SK-N-SH treated with all-trans-retinoic acid at 6 μM for 48 hours (cell line): ENCODE measurements at regions not wholly inside any gene's neighbourhood (a gene's known extent, or its start where the extent isn't known, plus 50 kb on each side); places are given as distances from the start of the nearest gene placed in this dataset.

ENCODE experiments used
- ATAC-seq: fragments of 200-7000 bp; cut with Tn5 transposase; 3 replicates; pipeline ENCODE4 v1.9.1; 2020; ENCODE audit warnings: mild to moderate bottlenecking, moderate library complexity
- ARNTL ChIP-seq: fragments of 450-650 bp; formaldehyde crosslinking; IDR thresholded peaks from 2 replicates; pipeline ENCODE4 v1.5.0; 2020; ENCODE audit warnings: low read depth, mild to moderate bottlenecking, moderate library complexity, borderline replicate concordance
- BACH2 ChIP-seq: fragments of 250-450 bp; sonication (Bioruptor Pico); IDR thresholded peaks from 2 replicates; pipeline ENCODE4 v1.9.0; 2021; ENCODE audit warnings: mild to moderate bottlenecking, borderline replicate concordance
- CSDC2 ChIP-seq: fragments of 250-450 bp; sonication (Bioruptor Pico); IDR thresholded peaks from 2 replicates; pipeline ENCODE4 v1.5.0; 2020; ENCODE audit warnings: mild to moderate bottlenecking, moderate library complexity
- GLIS3 ChIP-seq: fragments of 250-450 bp; sonication (Bioruptor Pico); IDR thresholded peaks from 2 replicates; pipeline ENCODE4 v1.5.0; 2020; ENCODE audit warnings: mild to moderate bottlenecking, moderate library complexity
- ISL1 ChIP-seq: fragments of 250-450 bp; sonication (Bioruptor Pico); IDR thresholded peaks from 2 replicates; pipeline ENCODE4 v2.1.2; 2022; ENCODE audit warnings: mild to moderate bottlenecking, moderate library complexity
- OSR1 ChIP-seq: fragments of 250-450 bp; sonication (Bioruptor Pico); IDR thresholded peaks from 2 replicates; pipeline ENCODE4 v1.8.0; 2022; ENCODE audit warnings: moderate library complexity, mild to moderate bottlenecking, inconsistent platforms
- PPARA ChIP-seq: fragments of 250-450 bp; sonication (Bioruptor Pico); IDR thresholded peaks from 2 replicates; pipeline ENCODE4 v1.5.0; 2020; ENCODE audit warnings: mild to moderate bottlenecking, borderline replicate concordance
- SNAI2 ChIP-seq: fragments of 250-450 bp; sonication (Bioruptor Pico); IDR thresholded peaks from 2 replicates; pipeline ENCODE4 v1.5.0; 2020; ENCODE audit warnings: mild to moderate bottlenecking, moderate library complexity
- TCF4 ChIP-seq: fragments of 250-450 bp; sonication (Bioruptor Pico); IDR thresholded peaks from 2 replicates; pipeline ENCODE4 v1.8.0; 2021; ENCODE audit warnings: mild to moderate bottlenecking, moderate library complexity, borderline replicate concordance
- TOX ChIP-seq: fragments of 250-450 bp; sonication (Bioruptor Pico); IDR thresholded peaks from 2 replicates; pipeline ENCODE4 v1.8.0; 2021; ENCODE audit warnings: mild to moderate bottlenecking, moderate library complexity, borderline replicate concordance
- ZC3H10 ChIP-seq: fragments of 250-450 bp; sonication (Bioruptor Pico); IDR thresholded peaks from 2 replicates; pipeline ENCODE4 v1.5.1; 2021; ENCODE audit warnings: mild to moderate bottlenecking, moderate library complexity
- ZFP3 ChIP-seq: fragments of 250-450 bp; sonication (Bioruptor Pico); IDR thresholded peaks from 2 replicates; pipeline ENCODE4 v1.5.0; 2020; ENCODE audit warnings: mild to moderate bottlenecking, moderate library complexity
- ZFP30 ChIP-seq: fragments of 450-650 bp; formaldehyde crosslinking; IDR thresholded peaks from 2 replicates; pipeline ENCODE4 v1.5.0; 2022; ENCODE audit warnings: mild to moderate bottlenecking, moderate library complexity
- ZNF565 ChIP-seq: fragments of 450-650 bp; formaldehyde crosslinking; conservative IDR thresholded peaks from 2 replicates; pipeline ENCODE4 v1.5.0; 2020; ENCODE audit warnings: low read depth, mild to moderate bottlenecking, moderate library complexity
- ZNF70 ChIP-seq: fragments of 450-650 bp; formaldehyde crosslinking; IDR thresholded peaks from 2 replicates; pipeline ENCODE4 v1.5.0; 2020; ENCODE audit warnings: mild to moderate bottlenecking, moderate library complexity
- ZNF8 ChIP-seq: fragments of 450-650 bp; formaldehyde crosslinking; IDR thresholded peaks from 2 replicates; pipeline ENCODE4 v1.5.0; 2020; ENCODE audit warnings: mild to moderate bottlenecking, moderate library complexity
- TF ChIP-seq, protein P1 (sequence below): fragments of 250-450 bp; sonication (Bioruptor Pico); IDR thresholded peaks from 2 replicates; pipeline ENCODE4 v1.8.0; 2020; ENCODE audit warnings: mild to moderate bottlenecking, moderate library complexity, borderline replicate concordance
- TF ChIP-seq, protein P2 (sequence below): fragments of 250-450 bp; sonication (Bioruptor Pico); IDR thresholded peaks from 2 replicates; pipeline ENCODE4 v1.5.1; 2021; ENCODE audit warnings: mild to moderate bottlenecking, moderate library complexity
- TF ChIP-seq, protein P3 (sequence below): fragments of 250-450 bp; sonication (Bioruptor Pico); IDR thresholded peaks from 2 replicates; pipeline ENCODE4 v1.5.1; 2020; ENCODE audit warnings: low read depth, mild to moderate bottlenecking, moderate library complexity
- TF ChIP-seq, protein P4 (sequence below): fragments of 250-450 bp; sonication (Bioruptor Pico); IDR thresholded peaks from 2 replicates; pipeline ENCODE4 v1.5.0; 2020; ENCODE audit warnings: mild to moderate bottlenecking, moderate library complexity
- TF ChIP-seq, protein P5 (sequence below): fragments of 250-450 bp; sonication (Bioruptor Pico); IDR thresholded peaks from 2 replicates; pipeline ENCODE4 v1.8.0; 2021; ENCODE audit warnings: low read depth, mild to moderate bottlenecking, moderate library complexity, borderline replicate concordance

DNA sequence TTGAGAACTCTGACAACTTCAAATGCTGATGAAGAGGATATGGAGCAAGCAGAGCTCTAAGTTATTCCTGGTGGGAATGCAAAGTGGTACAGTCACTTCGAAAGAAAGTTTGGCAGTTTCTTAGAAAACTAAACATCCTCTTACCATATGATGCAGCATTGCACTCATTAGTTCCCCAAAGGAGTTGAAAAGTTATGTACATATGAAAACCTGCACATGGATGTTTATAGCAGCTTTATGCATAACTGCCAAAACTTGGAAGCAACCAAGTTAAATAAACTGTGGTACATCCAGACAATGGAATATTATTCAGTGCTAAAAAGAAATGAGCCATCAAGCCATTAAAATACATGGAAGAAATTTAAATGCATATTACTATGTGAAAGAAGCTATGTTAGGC, 779.3 kb upstream of the COBL start:
- ATAC-seq, result no peak
- TF ChIP-seq BACH2 (CRISPR knock-in tag), result no peak
- TF ChIP-seq ZFP3 (CRISPR knock-in tag), result no peak
- TF ChIP-seq OSR1 (CRISPR knock-in tag), result no peak
- TF ChIP-seq SNAI2, result no peak
- TF ChIP-seq, protein P1, sequence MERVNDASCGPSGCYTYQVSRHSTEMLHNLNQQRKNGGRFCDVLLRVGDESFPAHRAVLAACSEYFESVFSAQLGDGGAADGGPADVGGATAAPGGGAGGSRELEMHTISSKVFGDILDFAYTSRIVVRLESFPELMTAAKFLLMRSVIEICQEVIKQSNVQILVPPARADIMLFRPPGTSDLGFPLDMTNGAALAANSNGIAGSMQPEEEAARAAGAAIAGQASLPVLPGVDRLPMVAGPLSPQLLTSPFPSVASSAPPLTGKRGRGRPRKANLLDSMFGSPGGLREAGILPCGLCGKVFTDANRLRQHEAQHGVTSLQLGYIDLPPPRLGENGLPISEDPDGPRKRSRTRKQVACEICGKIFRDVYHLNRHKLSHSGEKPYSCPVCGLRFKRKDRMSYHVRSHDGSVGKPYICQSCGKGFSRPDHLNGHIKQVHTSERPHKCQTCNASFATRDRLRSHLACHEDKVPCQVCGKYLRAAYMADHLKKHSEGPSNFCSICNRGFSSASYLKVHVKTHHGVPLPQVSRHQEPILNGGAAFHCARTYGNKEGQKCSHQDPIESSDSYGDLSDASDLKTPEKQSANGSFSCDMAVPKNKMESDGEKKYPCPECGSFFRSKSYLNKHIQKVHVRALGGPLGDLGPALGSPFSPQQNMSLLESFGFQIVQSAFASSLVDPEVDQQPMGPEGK (CRISPR knock-in tag), result no peak
- TF ChIP-seq, protein P2, sequence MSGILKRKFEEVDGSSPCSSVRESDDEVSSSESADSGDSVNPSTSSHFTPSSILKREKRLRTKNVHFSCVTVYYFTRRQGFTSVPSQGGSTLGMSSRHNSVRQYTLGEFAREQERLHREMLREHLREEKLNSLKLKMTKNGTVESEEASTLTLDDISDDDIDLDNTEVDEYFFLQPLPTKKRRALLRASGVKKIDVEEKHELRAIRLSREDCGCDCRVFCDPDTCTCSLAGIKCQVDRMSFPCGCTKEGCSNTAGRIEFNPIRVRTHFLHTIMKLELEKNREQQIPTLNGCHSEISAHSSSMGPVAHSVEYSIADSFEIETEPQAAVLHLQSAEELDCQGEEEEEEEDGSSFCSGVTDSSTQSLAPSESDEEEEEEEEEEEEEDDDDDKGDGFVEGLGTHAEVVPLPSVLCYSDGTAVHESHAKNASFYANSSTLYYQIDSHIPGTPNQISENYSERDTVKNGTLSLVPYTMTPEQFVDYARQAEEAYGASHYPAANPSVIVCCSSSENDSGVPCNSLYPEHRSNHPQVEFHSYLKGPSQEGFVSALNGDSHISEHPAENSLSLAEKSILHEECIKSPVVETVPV (CRISPR knock-in tag), result no peak
- no peak for TF ChIP-seq ISL1 (CRISPR knock-in tag)
- no peak for TF ChIP-seq ZNF8 (CRISPR knock-in tag)
- no peak for TF ChIP-seq TCF4
- no peak for TF ChIP-seq ZFP30
- no peak for TF ChIP-seq TOX
- no peak for TF ChIP-seq ZC3H10 (CRISPR knock-in tag)
- TF ChIP-seq, protein P3, sequence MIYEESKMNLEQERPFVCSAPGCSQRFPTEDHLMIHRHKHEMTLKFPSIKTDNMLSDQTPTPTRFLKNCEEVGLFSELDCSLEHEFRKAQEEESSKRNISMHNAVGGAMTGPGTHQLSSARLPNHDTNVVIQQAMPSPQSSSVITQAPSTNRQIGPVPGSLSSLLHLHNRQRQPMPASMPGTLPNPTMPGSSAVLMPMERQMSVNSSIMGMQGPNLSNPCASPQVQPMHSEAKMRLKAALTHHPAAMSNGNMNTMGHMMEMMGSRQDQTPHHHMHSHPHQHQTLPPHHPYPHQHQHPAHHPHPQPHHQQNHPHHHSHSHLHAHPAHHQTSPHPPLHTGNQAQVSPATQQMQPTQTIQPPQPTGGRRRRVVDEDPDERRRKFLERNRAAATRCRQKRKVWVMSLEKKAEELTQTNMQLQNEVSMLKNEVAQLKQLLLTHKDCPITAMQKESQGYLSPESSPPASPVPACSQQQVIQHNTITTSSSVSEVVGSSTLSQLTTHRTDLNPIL (CRISPR knock-in tag), result no peak
- TF ChIP-seq, protein P4, sequence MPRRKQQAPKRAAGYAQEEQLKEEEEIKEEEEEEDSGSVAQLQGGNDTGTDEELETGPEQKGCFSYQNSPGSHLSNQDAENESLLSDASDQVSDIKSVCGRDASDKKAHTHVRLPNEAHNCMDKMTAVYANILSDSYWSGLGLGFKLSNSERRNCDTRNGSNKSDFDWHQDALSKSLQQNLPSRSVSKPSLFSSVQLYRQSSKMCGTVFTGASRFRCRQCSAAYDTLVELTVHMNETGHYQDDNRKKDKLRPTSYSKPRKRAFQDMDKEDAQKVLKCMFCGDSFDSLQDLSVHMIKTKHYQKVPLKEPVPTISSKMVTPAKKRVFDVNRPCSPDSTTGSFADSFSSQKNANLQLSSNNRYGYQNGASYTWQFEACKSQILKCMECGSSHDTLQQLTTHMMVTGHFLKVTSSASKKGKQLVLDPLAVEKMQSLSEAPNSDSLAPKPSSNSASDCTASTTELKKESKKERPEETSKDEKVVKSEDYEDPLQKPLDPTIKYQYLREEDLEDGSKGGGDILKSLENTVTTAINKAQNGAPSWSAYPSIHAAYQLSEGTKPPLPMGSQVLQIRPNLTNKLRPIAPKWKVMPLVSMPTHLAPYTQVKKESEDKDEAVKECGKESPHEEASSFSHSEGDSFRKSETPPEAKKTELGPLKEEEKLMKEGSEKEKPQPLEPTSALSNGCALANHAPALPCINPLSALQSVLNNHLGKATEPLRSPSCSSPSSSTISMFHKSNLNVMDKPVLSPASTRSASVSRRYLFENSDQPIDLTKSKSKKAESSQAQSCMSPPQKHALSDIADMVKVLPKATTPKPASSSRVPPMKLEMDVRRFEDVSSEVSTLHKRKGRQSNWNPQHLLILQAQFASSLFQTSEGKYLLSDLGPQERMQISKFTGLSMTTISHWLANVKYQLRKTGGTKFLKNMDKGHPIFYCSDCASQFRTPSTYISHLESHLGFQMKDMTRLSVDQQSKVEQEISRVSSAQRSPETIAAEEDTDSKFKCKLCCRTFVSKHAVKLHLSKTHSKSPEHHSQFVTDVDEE (CRISPR knock-in tag), result no peak

DNA sequence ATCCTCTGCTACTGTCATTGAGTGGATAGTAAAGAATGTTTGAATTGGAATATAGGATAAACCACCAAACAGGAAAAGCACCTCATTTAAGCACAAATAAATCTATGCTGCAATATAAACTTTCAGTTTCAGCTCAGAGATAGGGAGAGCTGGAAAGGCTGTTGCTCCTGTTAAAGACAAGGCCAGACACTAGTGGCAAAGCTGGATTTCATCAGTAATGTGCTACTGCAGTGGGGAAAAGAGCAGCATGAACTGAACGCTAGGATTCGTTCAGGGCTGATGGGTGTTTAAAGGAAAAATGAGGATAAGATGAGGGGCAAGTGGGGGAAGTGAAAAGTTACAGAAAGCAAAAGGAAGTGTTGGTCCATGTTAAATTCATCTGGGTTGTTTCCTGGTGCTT, 775.4 kb upstream of the COBL start:
- no peak for ATAC-seq
- TF ChIP-seq, protein P3 (CRISPR knock-in tag), result no peak
- no peak for TF ChIP-seq BACH2 (CRISPR knock-in tag)
- no peak for TF ChIP-seq ARNTL (CRISPR knock-in tag)
- TF ChIP-seq PPARA, result no peak
- TF ChIP-seq, protein P5, sequence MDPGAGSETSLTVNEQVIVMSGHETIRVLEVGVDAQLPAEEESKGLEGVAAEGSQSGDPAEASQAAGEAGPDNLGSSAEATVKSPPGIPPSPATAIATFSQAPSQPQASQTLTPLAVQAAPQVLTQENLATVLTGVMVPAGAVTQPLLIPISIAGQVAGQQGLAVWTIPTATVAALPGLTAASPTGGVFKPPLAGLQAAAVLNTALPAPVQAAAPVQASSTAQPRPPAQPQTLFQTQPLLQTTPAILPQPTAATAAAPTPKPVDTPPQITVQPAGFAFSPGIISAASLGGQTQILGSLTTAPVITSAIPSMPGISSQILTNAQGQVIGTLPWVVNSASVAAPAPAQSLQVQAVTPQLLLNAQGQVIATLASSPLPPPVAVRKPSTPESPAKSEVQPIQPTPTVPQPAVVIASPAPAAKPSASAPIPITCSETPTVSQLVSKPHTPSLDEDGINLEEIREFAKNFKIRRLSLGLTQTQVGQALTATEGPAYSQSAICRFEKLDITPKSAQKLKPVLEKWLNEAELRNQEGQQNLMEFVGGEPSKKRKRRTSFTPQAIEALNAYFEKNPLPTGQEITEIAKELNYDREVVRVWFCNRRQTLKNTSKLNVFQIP, result no peak
- no peak for TF ChIP-seq ZNF70 (CRISPR knock-in tag)
- TF ChIP-seq ZC3H10 (CRISPR knock-in tag), result no peak
- no peak for TF ChIP-seq OSR1 (CRISPR knock-in tag)
- no peak for TF ChIP-seq TCF4
- TF ChIP-seq SNAI2, result no peak
- TF ChIP-seq ZFP3 (CRISPR knock-in tag), result no peak
- no peak for TF ChIP-seq TOX
- no peak for TF ChIP-seq GLIS3 (CRISPR knock-in tag)
- TF ChIP-seq ZFP30, result no peak
- TF ChIP-seq, protein P2 (CRISPR knock-in tag), result no peak
- no peak for TF ChIP-seq CSDC2 (CRISPR knock-in tag)
- no peak for TF ChIP-seq ZNF565 (CRISPR knock-in tag)
- TF ChIP-seq, protein P1 (CRISPR knock-in tag), result no peak
